A549 (cell line): ENCODE measurements at regions not wholly inside any gene's neighbourhood (a gene's known extent, or its start where the extent isn't known, plus 50 kb on each side); places are given as distances from the start of the nearest gene placed in this dataset.

ENCODE experiments used
- RAD21 ChIP-seq, 2 experiments: fragments of >200 bp in 1 of 2; sonication (Bioruptor Twin) in 1 of 2; formaldehyde crosslinking in 1 of 2; IDR thresholded peaks in 1 of 2; conservative IDR thresholded peaks in 1 of 2; 2 replicates in 1 of 2; 3 replicates in 1 of 2; pipeline ENCODE4 v1.6.1; 2012 to 2018; ENCODE audit warnings: inconsistent platforms in 1 of 2
- TF ChIP-seq, protein P1 (sequence below): IDR thresholded peaks from 2 replicates; pipeline ENCODE4 v1.6.1; 2012

DNA sequence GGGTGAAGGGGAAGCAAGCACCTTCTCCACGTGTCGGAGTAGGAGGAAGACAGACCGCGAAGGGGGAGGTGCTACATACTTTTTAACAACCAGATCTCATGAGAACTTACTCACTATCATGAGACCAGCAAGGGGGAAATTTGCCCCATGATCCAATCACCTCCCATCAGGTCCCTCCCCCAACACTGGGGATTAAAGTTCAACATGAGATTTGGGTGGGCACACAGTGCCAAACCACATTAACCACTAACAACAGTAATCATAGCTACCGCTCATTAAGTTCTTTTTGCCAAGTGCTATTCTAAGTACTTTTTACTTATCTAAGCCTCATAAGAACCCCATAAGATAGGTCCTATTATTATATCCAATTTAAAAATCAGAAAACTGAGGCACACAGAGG lies 450.5 kb upstream of the DDI1 start:
- no peak for TF ChIP-seq RAD21 (conservative IDR thresholded peaks at IDR 0.05 in 1 of 2, IDR thresholded peaks at IDR 0.05 in 1 of 2)
- TF ChIP-seq, protein P1, sequence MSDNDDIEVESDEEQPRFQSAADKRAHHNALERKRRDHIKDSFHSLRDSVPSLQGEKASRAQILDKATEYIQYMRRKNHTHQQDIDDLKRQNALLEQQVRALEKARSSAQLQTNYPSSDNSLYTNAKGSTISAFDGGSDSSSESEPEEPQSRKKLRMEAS: no peak
